Mesendoderm (in vitro differentiated cells): ENCODE measurements at regions not wholly inside any gene's neighbourhood (a gene's known extent, or its start where the extent isn't known, plus 50 kb on each side); places are given as distances from the start of the nearest gene placed in this dataset.

Experiments used
- DNase-seq: peaks from one replicate; pipeline ENCODE4 v3.0.0; 2013
- H2AK5ac ChIP-seq: 2 replicates; pipeline ENCODE4 v1.6.1; 2013; ENCODE audit warnings: low read length, inconsistent platforms
- H2BK120ac ChIP-seq: 2 replicates; pipeline ENCODE4 v1.6.1; 2013; ENCODE audit warnings: low read depth, mild to moderate bottlenecking, low read length, moderate library complexity, mixed read lengths
- H2BK15ac ChIP-seq: replicated peaks from 2 replicates; pipeline ENCODE4 v1.6.1; 2013; ENCODE audit warnings: low read depth, mild to moderate bottlenecking, moderate library complexity
- H2BK5ac ChIP-seq: 2 replicates; pipeline ENCODE4 v1.6.1; 2013; ENCODE audit warnings: low read length, inconsistent platforms
- H3K18ac ChIP-seq: 2 replicates; pipeline ENCODE4 v1.6.1; 2013; ENCODE audit warnings: mild to moderate bottlenecking, low read length, mixed read lengths
- H3K23ac ChIP-seq: one replicate; pipeline ENCODE4 v1.6.1; 2013; ENCODE audit warnings: low read length
- H3K27ac ChIP-seq: 2 replicates; pipeline ENCODE4 v1.5.1; 2013; ENCODE audit warnings: low read depth, mild to moderate bottlenecking, inconsistent platforms, low read length, moderate library complexity
- H3K27me3 ChIP-seq: 2 replicates; pipeline ENCODE4 v1.6.1; 2013; ENCODE audit warnings: low read length, control low read depth, mild to moderate bottlenecking, inconsistent platforms; ENCODE audit not compliant: insufficient read depth, poor library complexity
- H3K36me3 ChIP-seq: 2 replicates; pipeline ENCODE4 v1.6.1; 2013; ENCODE audit warnings: low read length, inconsistent platforms; ENCODE audit not compliant: control insufficient read depth, insufficient read depth
- H3K4ac ChIP-seq: one replicate; pipeline ENCODE4 v1.6.1; 2013; ENCODE audit warnings: low read depth, mild to moderate bottlenecking, low read length, moderate library complexity
- H3K4me1 ChIP-seq: 2 replicates; pipeline ENCODE4 v1.6.1; 2013; ENCODE audit warnings: low read depth, low read length, inconsistent platforms; ENCODE audit not compliant: control insufficient read depth
- H3K4me2 ChIP-seq: 2 replicates; pipeline ENCODE4 v1.6.1; 2013; ENCODE audit warnings: low read length
- H3K4me3 ChIP-seq: 2 replicates; pipeline ENCODE4 v1.5.1; 2013; ENCODE audit warnings: mild to moderate bottlenecking, low read length
- H3K56ac ChIP-seq: one replicate; pipeline ENCODE4 v1.6.1; 2013; ENCODE audit warnings: low read length
- H3K79me1 ChIP-seq: 2 replicates; pipeline ENCODE4 v1.6.1; 2013; ENCODE audit warnings: low read length, inconsistent platforms
- H3K79me2 ChIP-seq: 2 replicates; pipeline ENCODE4 v1.6.1; 2013; ENCODE audit warnings: mild to moderate bottlenecking, low read length; ENCODE audit not compliant: control insufficient read depth, insufficient read depth
- H3K9ac ChIP-seq: 2 replicates; pipeline ENCODE4 v1.6.1; 2013; ENCODE audit warnings: low read length, inconsistent platforms
- H4K5ac ChIP-seq: one replicate; pipeline ENCODE4 v1.6.1; 2013; ENCODE audit warnings: low read length
- H4K8ac ChIP-seq: one replicate; pipeline ENCODE4 v1.6.1; 2013; ENCODE audit warnings: low read depth, mild to moderate bottlenecking, control low read depth, low read length, moderate library complexity
- WGBS: extraction: QIAGEN DNeasy Blood & Tissue Kit; methylation state at CpG from one replicate; pipeline ENCODE4 v1.1.7; 2013; ENCODE audit warnings: low lambda C conversion rate, missing lambda C conversion rate; ENCODE audit not compliant: insufficient coverage; ENCODE audit errors: extremely low coverage; 5-methylcytosine and 5-hydroxymethylcytosine counted together

- no peak overlapping the region for H2AK5ac ChIP-seq
Measured at GRCh38 chr1:64387389-64388285, 82.3 kb upstream of the CACHD1 start.

GRCh38 chr1:64388336-64388735, 81.6 kb upstream of the CACHD1 start:
- Histone ChIP-seq H3K79me1 (no peaks in the 10 kb centered on the region), H3K4me1 (no peaks in the 10 kb centered on the region), H4K8ac (no peak overlapping the region), H3K79me2 (no peaks in the 10 kb centered on the region), H3K4me2 (no peak overlapping the region), H2AK5ac (no peak overlapping the region), H3K27ac (no peak overlapping the region), H2BK5ac (no peak overlapping the region), H4K5ac (no peak overlapping the region), H3K23ac (no peak overlapping the region), H3K36me3 (no peaks in the 10 kb centered on the region), H3K4ac (no peak overlapping the region), H3K18ac (no peak overlapping the region), H3K9ac (no peak overlapping the region), H3K27me3 (no peaks in the 10 kb centered on the region), H2BK120ac (no peak overlapping the region), H3K4me3 (no peak overlapping the region), H3K56ac (no peak overlapping the region), H2BK15ac (no peak overlapping the region)
- no CpG with 5 or more reads among the region's 1 CpG for WGBS
- no peak for DNase-seq

More at GRCh38 chr1:64387389-64388285, 82.3 kb upstream of the CACHD1 start:
- H3K18ac ChIP-seq = no peak overlapping the region
- H3K27ac ChIP-seq = no peak overlapping the region
- no CpG with 5 or more reads among the region's 2 CpGs for WGBS
- no peak overlapping the region for H3K23ac ChIP-seq
- no peaks in the 10 kb centered on the region for H3K79me2 ChIP-seq
- no peak overlapping the region for H3K4me2 ChIP-seq
- H2BK120ac ChIP-seq = no peak overlapping the region
- no peaks in the 10 kb centered on the region for H3K4me1 ChIP-seq
- H3K36me3 ChIP-seq = no peaks in the 10 kb centered on the region
- no peak overlapping the region for H4K8ac ChIP-seq
- no peak overlapping the region for H3K56ac ChIP-seq
- H3K9ac ChIP-seq = no peak overlapping the region
- H3K79me1 ChIP-seq = no peaks in the 10 kb centered on the region
- DNase-seq = no peak
- no peak overlapping the region for H4K5ac ChIP-seq
- no peak overlapping the region for H2BK5ac ChIP-seq
- H2BK15ac ChIP-seq = no peak overlapping the region
- no peaks in the 10 kb centered on the region for H3K27me3 ChIP-seq
- H3K4ac ChIP-seq = no peak overlapping the region
- no peak overlapping the region for H3K4me3 ChIP-seq

- H3K23ac ChIP-seq = no peak overlapping the region
- H3K18ac ChIP-seq = no peak overlapping the region
- no CpG with 5 or more reads among the region's 2 CpGs for WGBS
- H3K79me2 ChIP-seq = no peaks in the 10 kb centered on the region
- no peak overlapping the region for H2BK5ac ChIP-seq
- H3K27ac ChIP-seq = no peak overlapping the region
- H3K4me2 ChIP-seq = no peak overlapping the region
- H3K9ac ChIP-seq = no peak overlapping the region
- H3K4me1 ChIP-seq = no peaks in the 10 kb centered on the region
- no peaks in the 10 kb centered on the region for H3K36me3 ChIP-seq
- H2BK120ac ChIP-seq = no peak overlapping the region
- no peaks in the 10 kb centered on the region for H3K79me1 ChIP-seq
- H3K27me3 ChIP-seq = no peaks in the 10 kb centered on the region
- no peak overlapping the region for H4K8ac ChIP-seq
- no peak overlapping the region for H2AK5ac ChIP-seq
- H3K56ac ChIP-seq = no peak overlapping the region
- no peak overlapping the region for H3K4ac ChIP-seq
- DNase-seq = peak; percentile 68
- no peak overlapping the region for H2BK15ac ChIP-seq
- H3K4me3 ChIP-seq = no peak overlapping the region
- no peak overlapping the region for H4K5ac ChIP-seq
Measured at GRCh38 chr1:64392109-64392508, 77.8 kb upstream of the CACHD1 start.

GRCh38 chr1:64393790-64394189, 76.1 kb upstream of the CACHD1 start:
- no peak overlapping the region for H3K23ac ChIP-seq
- no peaks in the 10 kb centered on the region for H3K79me2 ChIP-seq
- no peaks in the 10 kb centered on the region for H3K79me1 ChIP-seq
- H3K4me1 ChIP-seq = no peaks in the 10 kb centered on the region
- H3K56ac ChIP-seq = no peak overlapping the region
- no peak overlapping the region for H2BK120ac ChIP-seq
- no peak overlapping the region for H2BK5ac ChIP-seq
- no peak overlapping the region for H3K9ac ChIP-seq
- no peak overlapping the region for H4K5ac ChIP-seq
- no peaks in the 10 kb centered on the region for H3K27me3 ChIP-seq
- H3K36me3 ChIP-seq = no peaks in the 10 kb centered on the region
- no peak overlapping the region for H3K18ac ChIP-seq
- no peak overlapping the region for H3K4me2 ChIP-seq
- no peak overlapping the region for H3K27ac ChIP-seq
- H2BK15ac ChIP-seq = no peak overlapping the region
- no CpG with 5 or more reads among the region's 2 CpGs for WGBS
- H3K4me3 ChIP-seq = no peak overlapping the region
- H3K4ac ChIP-seq = no peak overlapping the region
- H4K8ac ChIP-seq = no peak overlapping the region
- H2AK5ac ChIP-seq = no peak overlapping the region
- DNase-seq = no peak

GRCh38 chr1:64396817-64397216, 73.1 kb upstream of the CACHD1 start:
- Histone ChIP-seq H3K56ac (no peak overlapping the region), H3K79me1 (no peaks in the 10 kb centered on the region), H3K79me2 (no peaks in the 10 kb centered on the region), H3K4ac (no peak overlapping the region), H2AK5ac (no peak overlapping the region), H3K9ac (no peak overlapping the region), H3K36me3 (no peaks in the 10 kb centered on the region), H3K23ac (no peak overlapping the region), H3K27me3 (no peaks in the 10 kb centered on the region), H4K5ac (no peak overlapping the region), H2BK5ac (no peak overlapping the region), H2BK120ac (no peak overlapping the region), H4K8ac (no peak overlapping the region), H3K4me1 (no peaks in the 10 kb centered on the region), H3K4me2 (no peak overlapping the region), H2BK15ac (no peak overlapping the region), H3K27ac (no peak overlapping the region), H3K18ac (no peak overlapping the region), H3K4me3 (no peak overlapping the region)
- peak; percentile 84 for DNase-seq
- no CpG with 5 or more reads among the region's 4 CpGs for WGBS

- Histone ChIP-seq H4K5ac (no peak overlapping the region), H3K4me2 (no peak overlapping the region), H2BK120ac (no peak overlapping the region), H3K27me3 (no peaks in the 10 kb centered on the region), H3K9ac (no peak overlapping the region), H2BK15ac (no peak overlapping the region), H3K79me1 (no peaks in the 10 kb centered on the region), H3K4me1 (no peaks in the 10 kb centered on the region), H3K23ac (no peak overlapping the region), H3K27ac (no peak overlapping the region), H3K79me2 (no peaks in the 10 kb centered on the region), H3K4ac (no peak overlapping the region), H3K36me3 (no peaks in the 10 kb centered on the region), H3K56ac (no peak overlapping the region), H4K8ac (no peak overlapping the region), H2BK5ac (no peak overlapping the region), H3K4me3 (no peak overlapping the region), H2AK5ac (no peak overlapping the region), H3K18ac (no peak overlapping the region)
- no CpG with 5 or more reads among the region's 2 CpGs for WGBS
- no peak for DNase-seq
Measured at GRCh38 chr1:64397541-64397940, 72.4 kb upstream of the CACHD1 start.
